Fibroblast of lung (primary cell): ENCODE measurements at regions not wholly inside any gene's neighbourhood (a gene's known extent, or its start where the extent isn't known, plus 50 kb on each side); places are given as distances from the start of the nearest gene placed in this dataset.
A peak's percentile ranks its signal among the peaks of the same experiment; 100 is the strongest.

Experiments
- DNase-seq, 2 donors: peaks; one replicate each; pipeline versions ENCODE4 v3.0.0 to v3.0.0-alpha.2; 2010; ENCODE audit warnings: low read depth in 2 of 2
- H2AFZ ChIP-seq: 2 replicates; pipeline ENCODE4 v1.5.1; 2012; ENCODE audit warnings: low read length, control low read depth, inconsistent platforms
- H3K27ac ChIP-seq: 2 replicates; pipeline ENCODE4 v1.5.1; 2011; ENCODE audit warnings: low read length, control low read depth; ENCODE audit not compliant: insufficient read depth
- H3K27me3 ChIP-seq: 2 replicates; pipeline ENCODE4 v1.5.1; 2011; ENCODE audit warnings: mild to moderate bottlenecking, low read length; ENCODE audit not compliant: control insufficient read depth, insufficient read depth
- H3K36me3 ChIP-seq: 2 replicates; pipeline ENCODE4 v1.5.1; 2011; ENCODE audit warnings: low read length; ENCODE audit not compliant: control insufficient read depth, insufficient read depth
- H3K4me1 ChIP-seq: 2 replicates; pipeline ENCODE4 v1.5.1; 2011; ENCODE audit warnings: low read length; ENCODE audit not compliant: control insufficient read depth, insufficient read depth; ENCODE audit errors: extremely low read depth
- H3K4me2 ChIP-seq: 2 replicates; pipeline ENCODE4 v1.5.1; 2011; ENCODE audit warnings: low read length, control low read depth; ENCODE audit not compliant: insufficient read depth; ENCODE audit errors: extremely low read depth
- H3K4me3 ChIP-seq, 4 experiments: fragments of 200-600 bp in 1 of 4; sonication (generic) in 1 of 4; replicated peaks in 1 of 4; 2 replicates each; pipeline ENCODE4 v1.5.1; 2011 to 2016; ENCODE audit warnings: low read length in 4 of 4, low read depth in 3 of 4, mild to moderate bottlenecking in 3 of 4, control low read depth in 2 of 4, inconsistent platforms in 1 of 4, mixed read lengths in 1 of 4; ENCODE audit not compliant: insufficient read depth in 1 of 4; ENCODE audit errors: control extremely low read depth in 1 of 4
- H3K79me2 ChIP-seq: 2 replicates; pipeline ENCODE4 v1.5.1; 2012; ENCODE audit warnings: mild to moderate bottlenecking, low read length, inconsistent platforms; ENCODE audit not compliant: control insufficient read depth, insufficient read depth
- H3K9ac ChIP-seq: 2 replicates; pipeline ENCODE4 v1.5.1; 2011; ENCODE audit warnings: mild to moderate bottlenecking, low read length, control low read depth; ENCODE audit not compliant: insufficient read depth
- H3K9me3 ChIP-seq: 2 replicates; pipeline ENCODE4 v1.5.1; 2012; ENCODE audit warnings: low read depth, low read length; ENCODE audit not compliant: control insufficient read depth, insufficient read depth
- H4K20me1 ChIP-seq: 2 replicates; pipeline ENCODE4 v1.5.1; 2011; ENCODE audit warnings: low read length; ENCODE audit not compliant: control insufficient read depth, insufficient read depth; ENCODE audit errors: extremely low read depth
- EZH2 ChIP-seq: IDR thresholded peaks from 2 replicates; pipeline ENCODE4 v1.5.1; 2012; ENCODE audit warnings: low read length, control low read depth, mild to moderate bottlenecking; ENCODE audit errors: missing control alignments
- TF ChIP-seq, protein P1 (sequence below), 2 donors: IDR thresholded peaks in 1 of 2; conservative IDR thresholded peaks in 1 of 2; 1 replicate in 1 of 2; 2 replicates in 1 of 2; pipeline ENCODE4 v1.5.1; 2011 to 2012; ENCODE audit warnings: low read length in 2 of 2, control low read depth in 1 of 2, inconsistent platforms in 1 of 2, low read depth in 1 of 2, mild to moderate bottlenecking in 1 of 2

DNA sequence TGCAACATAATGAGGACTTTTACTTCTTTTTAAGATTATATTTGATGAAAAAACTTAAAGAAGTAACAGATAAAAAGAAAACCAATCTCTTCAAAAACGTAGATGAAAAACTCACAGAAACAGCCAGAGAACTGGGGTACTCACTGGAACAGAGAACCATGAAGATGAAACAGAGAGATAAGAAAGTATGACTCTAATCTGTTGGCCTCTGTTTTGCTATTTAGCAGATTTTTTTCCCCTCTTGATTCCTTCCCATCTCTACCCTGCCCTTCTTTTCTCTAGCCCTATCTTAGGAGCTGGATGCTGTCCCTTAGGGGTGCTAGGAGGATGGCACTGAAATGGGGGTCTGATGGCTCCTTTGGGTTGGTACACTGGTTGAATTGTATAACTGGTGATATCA lies 97.5 kb upstream of the FREM1 start:
- no peaks in the 10 kb centered on the region for H3K27me3 ChIP-seq
- DNase-seq: no peak
- no peak overlapping the region for H3K4me3 ChIP-seq
- H3K79me2 ChIP-seq: no peaks in the 10 kb centered on the region
- no peak overlapping the region for H3K4me2 ChIP-seq
- no peak overlapping the region for H2AFZ ChIP-seq
- H4K20me1 ChIP-seq: no peaks in the 10 kb centered on the region
- H3K9me3 ChIP-seq: no peaks in the 10 kb centered on the region
- no peaks in the 10 kb centered on the region for H3K36me3 ChIP-seq
- TF ChIP-seq EZH2: no peak
- TF ChIP-seq, protein P1, sequence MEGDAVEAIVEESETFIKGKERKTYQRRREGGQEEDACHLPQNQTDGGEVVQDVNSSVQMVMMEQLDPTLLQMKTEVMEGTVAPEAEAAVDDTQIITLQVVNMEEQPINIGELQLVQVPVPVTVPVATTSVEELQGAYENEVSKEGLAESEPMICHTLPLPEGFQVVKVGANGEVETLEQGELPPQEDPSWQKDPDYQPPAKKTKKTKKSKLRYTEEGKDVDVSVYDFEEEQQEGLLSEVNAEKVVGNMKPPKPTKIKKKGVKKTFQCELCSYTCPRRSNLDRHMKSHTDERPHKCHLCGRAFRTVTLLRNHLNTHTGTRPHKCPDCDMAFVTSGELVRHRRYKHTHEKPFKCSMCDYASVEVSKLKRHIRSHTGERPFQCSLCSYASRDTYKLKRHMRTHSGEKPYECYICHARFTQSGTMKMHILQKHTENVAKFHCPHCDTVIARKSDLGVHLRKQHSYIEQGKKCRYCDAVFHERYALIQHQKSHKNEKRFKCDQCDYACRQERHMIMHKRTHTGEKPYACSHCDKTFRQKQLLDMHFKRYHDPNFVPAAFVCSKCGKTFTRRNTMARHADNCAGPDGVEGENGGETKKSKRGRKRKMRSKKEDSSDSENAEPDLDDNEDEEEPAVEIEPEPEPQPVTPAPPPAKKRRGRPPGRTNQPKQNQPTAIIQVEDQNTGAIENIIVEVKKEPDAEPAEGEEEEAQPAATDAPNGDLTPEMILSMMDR (conservative IDR thresholded peaks at IDR 0.05 in 1 of 2, IDR thresholded peaks at IDR 0.05 in 1 of 2; ENCODE audit: low read depth in 1 of 2, low read length in 2 of 2): no peak
- H3K9ac ChIP-seq: no peak overlapping the region
- no peaks in the 10 kb centered on the region for H3K4me1 ChIP-seq
- H3K27ac ChIP-seq: no peak overlapping the region

DNA sequence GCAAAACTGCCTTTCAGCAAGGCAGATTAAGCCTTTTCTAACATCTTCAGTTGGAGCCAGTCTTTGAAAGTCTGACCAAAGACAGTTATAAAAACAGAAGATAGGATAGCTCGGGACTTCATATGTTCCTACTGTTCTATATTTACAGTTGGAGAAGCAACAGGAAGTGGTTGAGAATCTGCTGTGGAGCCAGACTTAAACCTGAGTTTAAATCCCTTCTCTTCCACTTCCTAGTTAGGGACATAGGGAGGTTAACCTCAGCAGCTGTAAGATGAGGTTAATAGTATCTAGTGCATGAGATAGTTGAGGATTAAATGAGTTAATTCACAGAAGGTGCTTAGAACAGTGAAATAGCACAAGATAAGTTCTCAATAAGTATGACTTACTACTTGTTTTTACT lies 84.5 kb upstream of the FREM1 start:
- Histone ChIP-seq H3K27ac (no peak overlapping the region), H3K4me2 (no peak overlapping the region), H3K79me2 (no peaks in the 10 kb centered on the region), H3K27me3 (no peaks in the 10 kb centered on the region), H3K9me3 (no peaks in the 10 kb centered on the region), H3K9ac (no peak overlapping the region), H3K4me3 (no peak overlapping the region), H4K20me1 (no peaks in the 10 kb centered on the region), H2AFZ (no peak overlapping the region), H3K4me1 (no peaks in the 10 kb centered on the region), H3K36me3 (no peaks in the 10 kb centered on the region)
- TF ChIP-seq, protein P1 (conservative IDR thresholded peaks at IDR 0.05 in 1 of 2, IDR thresholded peaks at IDR 0.05 in 1 of 2; ENCODE audit: low read depth in 1 of 2, low read length in 2 of 2): no peak
- TF ChIP-seq EZH2: no peak
- DNase-seq: no peak

DNA sequence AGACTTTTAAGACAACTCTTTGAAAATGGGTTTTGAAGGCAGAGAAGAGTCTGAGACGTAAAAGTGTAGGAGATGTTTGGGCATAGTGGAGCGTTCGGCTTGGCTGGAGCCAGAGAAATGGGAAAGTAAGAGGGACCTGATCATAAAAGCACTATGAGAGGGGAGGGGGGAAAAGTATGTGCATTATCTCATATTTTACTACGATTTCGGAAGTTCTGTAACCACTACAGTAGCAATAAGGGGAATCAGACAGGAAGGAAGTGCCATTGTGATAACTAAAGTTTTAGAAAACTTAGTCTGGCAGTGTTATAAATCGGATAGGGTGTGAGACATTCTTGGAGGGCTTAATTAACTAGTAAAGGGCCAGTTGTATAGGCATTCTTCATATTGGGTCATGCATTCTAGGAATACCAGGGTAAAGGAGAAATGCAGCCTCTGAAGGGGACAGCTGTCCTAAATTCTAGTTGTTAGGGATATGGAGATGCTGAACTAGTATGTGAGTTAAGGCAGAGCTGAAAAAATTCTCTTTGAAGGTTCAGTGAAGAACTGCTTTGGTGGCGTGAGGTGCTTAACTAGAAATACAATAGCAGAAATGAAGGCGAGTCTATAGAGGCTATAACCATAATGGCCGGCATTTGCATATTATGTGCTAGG lies 83.8 kb upstream of the FREM1 start:
- no peak overlapping the region for H3K27ac ChIP-seq
- no peak overlapping the region for H3K9ac ChIP-seq
- peak overlapping the region; percentile 95 for H2AFZ ChIP-seq

More for the DNA sequence above, 83.8 kb upstream of the FREM1 start:
- TF ChIP-seq, protein P1 (conservative IDR thresholded peaks at IDR 0.05 in 1 of 2, IDR thresholded peaks at IDR 0.05 in 1 of 2; ENCODE audit: low read depth in 1 of 2, low read length in 2 of 2): no peak
- no peak for TF ChIP-seq EZH2
- H3K4me3 ChIP-seq: peak overlapping the region; percentile 53 to 84 (median 64)
- peak overlapping the region; percentile 79 for H3K4me2 ChIP-seq
- no peaks in the 10 kb centered on the region for H4K20me1 ChIP-seq
- no peaks in the 10 kb centered on the region for H3K27me3 ChIP-seq
- no peaks in the 10 kb centered on the region for H3K79me2 ChIP-seq
- DNase-seq: no peak
- no peaks in the 10 kb centered on the region for H3K9me3 ChIP-seq
- H3K4me1 ChIP-seq: no peaks in the 10 kb centered on the region
- no peaks in the 10 kb centered on the region for H3K36me3 ChIP-seq
